Activated effector memory CD4-positive, alpha-beta T cell treated with anti-CD3 and anti-CD28 coated beads, Interleukin-2, amount 50 U/mL, for 16 hours (primary cell): ENCODE measurements at regions not wholly inside any gene's neighbourhood (a gene's known extent, or its start where the extent isn't known, plus 50 kb on each side); places are given as distances from the start of the nearest gene placed in this dataset.
"Not testable (repeated sequence)": the region's sequence is repeated elsewhere in the genome, so short reads cannot be mapped to it uniquely, and the experiment has no call there.

Experiments used
- DNase-seq: peaks from one replicate; pipeline ENCODE4 v3.0.0-alpha.2; 2020

- no peak for DNase-seq
Measured at GRCh38 chr6:152811785-152812184, 61.2 kb downstream of the VIP start.

GRCh38 chr6:152815230-152815872 lies 64.8 kb downstream of the VIP start:
- DNase-seq, result no peak

DNA sequence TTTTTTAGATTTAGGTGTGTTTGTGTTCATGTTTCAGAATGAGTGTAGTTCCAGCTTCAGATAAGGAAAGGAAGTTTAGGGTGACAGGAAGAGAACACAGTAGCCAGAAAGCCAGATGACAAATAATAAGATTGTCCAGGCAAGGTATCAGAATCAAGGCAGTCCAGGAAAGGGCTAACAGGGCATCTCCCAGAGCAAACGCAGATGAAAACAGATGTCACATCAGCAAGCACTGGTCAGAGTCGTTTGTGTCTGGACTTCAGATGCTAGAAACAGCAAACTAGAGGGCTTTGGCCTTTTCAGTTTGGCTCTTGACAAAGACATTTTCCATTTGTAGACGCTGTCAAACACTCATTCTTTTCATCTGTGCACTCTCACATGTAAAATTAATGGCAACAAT lies 65.5 kb downstream of the VIP start:
- DNase-seq, result no peak

DNA sequence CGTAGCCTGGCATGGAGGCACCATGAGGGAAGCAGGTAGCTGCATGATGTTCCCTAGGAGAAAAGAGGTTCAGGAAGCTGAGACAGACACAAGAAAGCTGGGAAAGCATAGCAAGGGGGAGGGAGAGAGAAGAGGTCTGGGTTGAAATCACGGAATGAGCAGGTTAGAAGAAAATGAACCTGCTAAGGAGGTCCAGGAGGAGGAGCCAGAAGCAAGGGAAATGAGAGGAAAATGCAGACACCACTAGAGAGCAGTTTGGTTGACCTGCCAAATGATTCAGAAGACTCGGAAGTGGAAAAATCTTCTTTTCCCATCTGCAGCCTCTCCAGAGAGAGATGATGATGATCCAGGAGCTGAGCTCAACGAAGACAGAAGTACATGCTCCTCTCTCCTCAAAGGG lies 70.9 kb downstream of the VIP start:
- DNase-seq, result no peak

GRCh38 chr6:152824666-152825065 lies 74.1 kb downstream of the VIP start:
- no peak for DNase-seq

DNA sequence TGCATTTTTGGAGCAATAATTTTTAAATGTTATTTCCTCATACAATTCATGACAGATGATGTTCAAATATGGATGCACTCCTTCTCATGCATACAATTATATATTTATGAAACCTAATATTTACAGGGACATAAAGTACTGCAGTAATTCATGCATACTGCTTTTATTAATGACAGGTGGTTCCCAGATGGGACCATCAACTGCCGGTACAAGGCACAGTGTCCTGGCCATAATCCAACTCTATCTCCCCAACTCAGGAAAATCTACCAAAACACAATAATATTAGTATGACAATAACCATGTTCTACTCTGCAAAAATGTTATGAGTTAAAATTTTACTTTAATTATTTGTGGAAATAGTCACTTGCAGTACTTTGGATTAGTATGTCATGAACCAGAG lies 77.8 kb downstream of the VIP start:
- DNase-seq, result no peak

GRCh38 chr6:152834366-152834765 lies 83.8 kb downstream of the VIP start:
- not testable (repeated sequence) for DNase-seq

GRCh38 chr6:152836523-152836922 lies 85.9 kb downstream of the VIP start:
- no peak for DNase-seq

- DNase-seq, result no peak
Measured at GRCh38 chr6:152845421-152845820, 94.8 kb downstream of the VIP start.

GRCh38 chr6:152846825-152847224 lies 96.2 kb downstream of the VIP start:
- no peak for DNase-seq

- DNase-seq, result no peak
Measured at GRCh38 chr6:152848919-152849318, 98.3 kb downstream of the VIP start.

DNA sequence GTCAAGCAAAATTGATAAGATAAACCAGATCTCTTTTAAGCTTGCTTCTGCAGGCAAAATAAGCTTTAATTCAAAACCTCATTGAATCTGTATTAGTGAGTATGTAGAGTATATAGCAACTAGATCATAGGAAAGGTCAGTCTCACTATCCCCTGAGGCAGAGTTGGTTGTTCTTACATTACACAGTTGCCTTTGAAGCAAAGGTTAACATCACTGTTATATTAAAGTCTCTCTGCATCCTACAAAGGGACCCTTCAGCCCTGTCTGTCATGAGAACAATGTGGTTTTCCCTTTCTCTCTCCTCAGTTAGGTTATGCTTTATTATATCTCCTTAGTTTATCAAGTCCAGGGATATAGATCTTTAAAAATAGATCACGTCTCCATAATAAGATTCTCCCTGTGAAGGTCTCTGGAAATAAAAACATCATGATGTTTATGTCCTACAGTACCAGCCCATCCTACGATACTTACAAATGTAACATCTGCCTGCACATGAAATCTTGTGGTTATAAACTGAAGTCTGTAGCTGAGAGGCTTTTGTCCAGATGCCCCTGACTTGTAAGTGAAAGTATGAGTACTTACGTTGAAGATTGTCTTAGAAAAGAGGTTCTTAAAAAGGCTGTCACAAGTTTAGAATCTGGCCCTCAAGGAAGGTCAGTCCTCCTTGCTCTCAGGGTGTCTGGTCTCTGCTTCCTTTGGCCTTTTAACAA lies 103.6 kb downstream of the VIP start:
- DNase-seq, result no peak

DNA sequence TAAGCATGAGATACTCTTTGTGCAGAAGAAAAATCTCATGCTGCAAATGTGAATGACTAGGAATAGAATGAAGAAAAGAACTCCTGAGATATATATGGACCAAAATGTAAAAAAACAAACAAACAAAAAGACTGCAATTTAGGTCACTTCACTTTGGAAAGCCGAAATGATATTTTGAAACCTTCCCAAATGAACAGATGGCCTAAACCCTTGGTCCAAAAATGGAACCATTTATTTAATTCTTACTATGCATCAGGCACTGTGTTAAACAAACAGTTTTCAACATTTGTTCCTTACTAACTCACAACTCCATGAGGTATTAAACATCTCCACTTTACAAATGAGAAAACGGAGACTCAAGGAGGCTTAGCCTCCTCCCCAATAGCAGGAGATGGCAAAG lies 107.5 kb downstream of the VIP start:
- DNase-seq, result no peak

DNA sequence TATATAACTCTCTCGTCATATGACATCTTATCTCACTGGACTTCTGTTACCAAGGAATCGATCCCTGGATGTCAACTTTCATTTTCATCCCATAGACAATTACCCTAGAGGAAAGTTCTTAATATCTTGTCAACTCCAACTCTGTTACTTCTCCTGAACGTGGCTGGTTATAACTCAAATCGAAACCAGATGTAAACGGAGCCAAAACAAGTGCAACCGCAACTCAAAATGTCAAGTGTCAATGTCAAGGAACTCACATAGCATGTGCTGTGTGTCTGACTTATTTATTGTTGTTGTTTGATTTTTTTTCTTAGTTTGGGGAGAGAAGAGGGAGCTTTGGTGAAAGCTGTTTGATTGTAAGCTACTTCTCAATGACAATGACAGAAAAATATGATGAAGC lies 108.6 kb downstream of the VIP start:
- no peak for DNase-seq

DNA sequence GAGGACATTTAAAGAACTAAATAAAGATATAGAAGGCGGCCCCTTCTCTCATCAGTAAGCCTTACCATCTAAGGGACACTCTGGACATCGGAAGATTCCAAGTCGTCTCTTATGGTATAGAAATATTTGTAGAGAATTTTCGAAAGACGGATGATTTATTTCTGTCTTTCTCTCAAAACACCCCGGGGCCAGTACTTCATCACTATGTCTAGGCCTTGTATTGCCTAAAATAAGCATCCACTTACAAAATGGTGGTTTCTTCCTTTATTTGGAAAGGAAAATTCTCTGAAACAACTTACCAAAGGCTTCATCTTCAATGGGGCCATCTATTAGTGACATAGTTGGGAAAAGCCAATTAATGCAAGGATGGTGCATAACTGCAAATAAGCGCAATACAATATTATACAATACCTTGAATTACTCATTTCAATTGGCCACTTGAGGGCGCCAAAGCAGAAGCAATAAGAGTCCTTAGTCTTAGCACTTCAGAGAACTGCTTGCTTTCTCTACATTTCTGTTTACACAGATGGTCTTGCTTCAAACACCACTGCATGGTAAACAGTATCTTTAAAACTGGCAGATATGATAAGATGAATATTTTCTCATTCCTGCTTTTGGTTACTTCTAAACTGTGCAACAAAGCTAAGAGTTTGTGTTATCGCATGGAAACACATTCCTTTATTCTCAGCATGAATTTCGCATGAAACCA lies 113.2 kb downstream of the VIP start:
- DNase-seq, result peak; percentile 81

DNA sequence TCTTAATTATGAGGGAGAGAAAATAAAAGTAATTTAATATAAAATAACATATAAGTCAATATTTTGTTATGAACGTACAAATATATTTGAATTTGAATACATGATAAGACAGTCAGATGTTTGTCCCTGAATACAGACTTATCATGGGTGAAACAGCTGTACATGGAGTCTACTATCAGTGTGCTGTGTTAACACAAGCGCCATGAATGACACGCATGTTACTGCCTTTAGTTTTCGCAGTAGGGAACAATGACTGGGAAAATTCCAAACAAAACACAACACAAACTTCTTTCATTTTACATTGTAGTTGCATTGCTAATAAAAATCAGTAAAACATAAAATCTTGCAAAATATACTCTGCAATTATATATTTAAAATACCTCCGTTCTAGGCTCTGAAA lies 108.6 kb downstream of the FBXO5 start:
- DNase-seq, result no peak

DNA sequence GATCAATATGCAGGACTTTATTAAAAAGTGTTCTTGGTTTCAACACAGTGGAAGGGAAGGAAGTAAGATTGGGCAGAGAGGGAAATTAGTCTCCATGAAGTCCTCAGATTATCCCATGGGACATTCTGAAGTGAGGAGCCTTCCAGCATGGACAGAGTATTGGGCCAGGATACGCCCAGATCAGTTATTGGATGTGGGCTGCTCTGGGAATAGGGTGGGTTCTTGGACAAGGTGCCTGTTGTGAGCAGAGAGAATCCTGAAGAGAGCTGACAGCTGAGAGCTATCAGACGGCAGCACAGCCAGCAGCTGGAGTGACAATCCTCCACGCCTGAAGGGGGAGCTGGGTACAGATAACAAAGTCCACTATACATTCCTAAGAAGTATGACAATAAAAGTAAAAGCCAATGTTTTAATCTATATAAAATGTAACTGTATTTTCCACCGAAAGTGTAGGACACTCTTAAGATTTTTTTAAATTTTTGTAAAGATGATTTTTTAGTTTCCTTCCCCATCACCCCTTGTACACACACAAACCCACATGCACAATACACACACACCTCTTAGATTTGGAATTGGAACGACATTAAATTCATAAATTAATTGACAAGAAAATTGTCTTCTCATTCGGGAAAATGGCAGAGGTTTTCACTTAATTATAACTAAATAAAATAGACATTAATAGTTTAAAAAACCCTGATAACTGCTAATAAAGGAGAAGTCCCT lies 107.8 kb downstream of the FBXO5 start:
- no peak for DNase-seq

- DNase-seq, result no peak
Measured at GRCh38 chr6:152879681-152880080, 103.2 kb downstream of the FBXO5 start.

- DNase-seq, result no peak
Measured at GRCh38 chr6:152893187-152893586, 89.7 kb downstream of the FBXO5 start.

GRCh38 chr6:152896923-152897322 lies 85.9 kb downstream of the FBXO5 start:
- no peak for DNase-seq

- DNase-seq, result peak; percentile 87
Measured at GRCh38 chr6:152897807-152898399, 84.9 kb downstream of the FBXO5 start.

DNA sequence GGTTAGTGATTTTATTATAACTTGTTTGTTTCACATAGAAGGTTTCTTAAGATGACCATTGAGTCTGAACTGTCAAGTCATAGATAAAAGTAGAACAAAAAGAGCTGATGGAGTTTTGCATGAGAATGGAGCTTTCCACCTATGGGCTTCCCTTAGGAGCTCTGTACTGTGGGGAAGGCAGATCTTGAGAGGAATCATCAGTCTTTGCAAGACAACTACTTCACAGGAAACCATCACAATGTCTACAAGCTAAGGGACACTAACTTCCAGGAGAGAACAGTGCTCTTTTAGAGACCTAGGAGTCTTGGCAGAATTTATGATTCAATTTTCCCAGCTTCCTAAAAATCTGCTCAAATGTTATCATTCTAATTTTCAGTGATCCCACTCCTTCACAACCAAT lies 78.2 kb downstream of the FBXO5 start:
- no peak for DNase-seq
